ENCODE measurements at regions not wholly inside any gene's neighbourhood (a gene's known extent, or its start where the extent isn't known, plus 50 kb on each side); places are given as distances from the start of the nearest gene placed in this dataset.

GRCh38 chr13:47120282-47120681 is 223.4 kb upstream of the HTR2A start (continued):
- TF ChIP-seq REL (CRISPR knock-in tag; conservative IDR thresholded peaks at IDR 0.05) (no peak), ZC3H13 (CRISPR knock-in tag; IDR thresholded peaks at IDR 0.05) (no peak), ZFP91 (CRISPR knock-in tag; IDR thresholded peaks at IDR 0.05; ENCODE audit: borderline replicate concordance) (no peak), ZNF232 (CRISPR knock-in tag; IDR thresholded peaks at IDR 0.05; ENCODE audit: borderline replicate concordance) (no peak), TIGD3 (CRISPR knock-in tag; IDR thresholded peaks at IDR 0.05; ENCODE audit: borderline replicate concordance) (no peak), TBP (CRISPR knock-in tag; IDR thresholded peaks at IDR 0.05) (no peak)

GRCh38 chr13:47119575-47120235 is 222.9 kb upstream of the HTR2A start:
- intact Hi-C loops (cut with micrococcal nuclease; ENCODE audit: unreplicated experiment) (no loop called here), in situ Hi-C loops (cut with HindIII; ENCODE audit: extremely low pct_ligation_motif_present, low pct_unique_long_range_greater_than_20kb) (no loop called here)
- FAIRE-seq (no peak), ATAC-seq (no peak), DNase-seq (ENCODE audit: low spot score) (no peak)
- no peak for TF ChIP-seq HNRNPLL (IDR thresholded peaks at IDR 0.05; ENCODE audit: low read depth, low read length, poor library complexity, severe bottlenecking)
- CTCF ChIA-PET (ENCODE audit: low intra/inter-chr PET ratio, low total read pairs), result no interaction called here
- Histone ChIP-seq H3K4me3 (replicated peaks in 1 of 3; ENCODE audit: insufficient read depth in 1 of 3, low read depth in 2 of 3, low read length in 3 of 3) (no peak overlapping the region), H3K27me3 (ENCODE audit: control insufficient read depth in 1 of 2, insufficient read depth in 2 of 2, low read length in 2 of 2) (no peaks in the 10 kb centered on the region), H2AFZ (ENCODE audit: low read length) (no peak overlapping the region), H4K20me1 (ENCODE audit: insufficient read depth, low read length) (no peaks in the 10 kb centered on the region), H3K79me2 (ENCODE audit: insufficient read depth, low read length) (no peaks in the 10 kb centered on the region), H3K4me2 (ENCODE audit: low read depth, low read length) (no peak overlapping the region), H3K9me3 (ENCODE audit: low read length) (no peaks in the 10 kb centered on the region), H3K27ac (ENCODE audit: extremely low read length, insufficient read depth, low read length) (no peak overlapping the region), H3K4me1 (ENCODE audit: insufficient read depth, low read length) (no peaks in the 10 kb centered on the region), H3K36me3 (replicated peaks in 1 of 2; ENCODE audit: control insufficient read depth in 1 of 2, insufficient read depth in 2 of 2, low read length in 2 of 2) (no peaks in the 10 kb centered on the region), H3K9ac (ENCODE audit: insufficient read depth, low read depth, low read length) (no peak overlapping the region)
- 3% methylated on average over 2 of the region's 2 CpGs for WGBS (ENCODE audit: low lambda C conversion rate)
- no TSS peak for BruUV-seq (replicated peaks)
- POLR2A ChIA-PET, result no interaction called here

All from HepG2 (cell line).